CD4-positive, alpha-beta T cell (primary cell): ENCODE measurements at regions not wholly inside any gene's neighbourhood (a gene's known extent, or its start where the extent isn't known, plus 50 kb on each side); places are given as distances from the start of the nearest gene placed in this dataset.

ENCODE experiments used
- ATAC-seq: fragments of 200-7000 bp; cut with Tn5 transposase; one replicate; pipeline ENCODE4 v1.10.0; 2022; ENCODE audit warnings: mild to moderate bottlenecking; ENCODE audit not compliant: poor library complexity
- CTCF ChIA-PET: fragments of 350-600 bp; sonication (Branson Sonifier 250); formaldehyde crosslinking; loops from one replicate; lab custom pipeline; 2021; ENCODE audit warnings: antibody characterized with exemption, inconsistent platforms; lab: Charles Lee
- POLR2A ChIA-PET: fragments of 350-600 bp; sonication (Branson Sonifier 250); formaldehyde crosslinking; loops from one replicate; lab custom pipeline; 2021; ENCODE audit warnings: antibody characterized with exemption, inconsistent platforms; lab: Charles Lee
- DNase-seq, 14 experiments: peaks; one replicate each; pipeline ENCODE4 v3.0.0-alpha.2; 2013 to 2020; ENCODE audit warnings: mixed read lengths in 2 of 14
- H3K27ac ChIP-seq, 2 donors: one replicate each; pipeline versions ENCODE4 v1.5.1 to v1.7.0; 2013; ENCODE audit warnings: low read length in 2 of 2, low read depth in 1 of 2, mild to moderate bottlenecking in 1 of 2
- H3K27me3 ChIP-seq, 2 experiments: 1 replicate in 1 of 2; 2 replicates in 1 of 2; pipeline versions ENCODE4 v1.6.1 to v1.7.0; 2013; ENCODE audit warnings: low read length in 2 of 2, control low read depth in 1 of 2, mild to moderate bottlenecking in 1 of 2, moderate library complexity in 1 of 2; ENCODE audit not compliant: insufficient read depth in 2 of 2, control insufficient read depth in 1 of 2
- H3K36me3 ChIP-seq: one replicate; pipeline ENCODE4 v1.6.1; 2013; ENCODE audit warnings: low read length, control low read depth; ENCODE audit not compliant: insufficient read depth
- H3K4me1 ChIP-seq: one replicate; pipeline ENCODE4 v1.6.1; 2013; ENCODE audit warnings: low read length, control low read depth; ENCODE audit not compliant: insufficient read depth
- H3K4me3 ChIP-seq: one replicate; pipeline ENCODE4 v1.5.1; 2013; ENCODE audit warnings: mild to moderate bottlenecking, low read length, moderate library complexity
- H3K9me3 ChIP-seq, 2 experiments: 1 replicate in 1 of 2; 2 replicates in 1 of 2; pipeline versions ENCODE4 v1.6.1 to v1.7.0; 2013; ENCODE audit warnings: low read length in 2 of 2, mild to moderate bottlenecking in 2 of 2, control low read depth in 1 of 2, moderate library complexity in 1 of 2; ENCODE audit not compliant: control insufficient read depth in 1 of 2, insufficient read depth in 1 of 2
- H3K27ac Mint-ChIP-seq: one replicate; pipeline ENCODE4 v1.8.0; 2020; ENCODE audit warnings: mixed read lengths
- H3K27me3 Mint-ChIP-seq: one replicate; pipeline ENCODE4 v1.8.0; 2021; ENCODE audit warnings: mixed read lengths
- H3K36me3 Mint-ChIP-seq: one replicate; pipeline ENCODE4 v1.8.0; 2021; ENCODE audit warnings: low read depth, mixed read lengths
- H3K4me1 Mint-ChIP-seq: one replicate; pipeline ENCODE4 v1.8.0; 2021; ENCODE audit warnings: low read depth, mixed read lengths
- H3K4me3 Mint-ChIP-seq: one replicate; pipeline ENCODE4 v1.8.0; 2020; ENCODE audit warnings: mild to moderate bottlenecking, mixed read lengths
- H3K9me3 Mint-ChIP-seq: one replicate; pipeline ENCODE4 v1.8.0; 2020; ENCODE audit warnings: mixed read lengths
- intact Hi-C, 2 experiments: fragments of 100-400 bp; cut with DNase I in 1 of 2; cut with micrococcal nuclease in 1 of 2; formaldehyde crosslinking; loops; one replicate each; pipeline versions ENCODE4 v1.15.1 to v1.9.0; 2023 to 2025; cut with DNase I, micrococcal nuclease
- TF ChIP-seq, protein P1 (sequence below): fragments of 200-600 bp; IDR thresholded peaks from one replicate; pipeline ENCODE4 v1.8.0; 2022; ENCODE audit warnings: antibody characterized with exemption, mild to moderate bottlenecking

DNA sequence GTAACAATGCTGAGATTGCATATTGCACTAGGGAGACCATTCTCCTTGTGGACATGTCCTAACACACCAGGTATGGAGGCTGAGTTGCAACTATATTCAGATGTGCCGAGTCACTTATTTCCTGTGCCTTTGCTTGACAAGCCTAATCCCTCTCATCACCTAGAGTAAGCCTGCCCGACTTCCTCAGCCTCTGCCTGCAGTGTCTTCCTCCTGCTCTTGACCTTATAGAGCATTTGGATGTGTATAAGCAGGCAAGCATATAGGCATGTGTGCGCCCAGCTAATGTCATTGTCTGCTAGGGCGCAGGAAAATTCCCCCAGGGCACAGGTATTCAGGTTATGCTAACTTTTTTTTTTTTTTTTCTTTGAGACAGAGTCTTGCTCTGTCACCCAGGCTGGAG, 316.9 kb downstream of the CDH2 start:
- no peak for ATAC-seq

DNA sequence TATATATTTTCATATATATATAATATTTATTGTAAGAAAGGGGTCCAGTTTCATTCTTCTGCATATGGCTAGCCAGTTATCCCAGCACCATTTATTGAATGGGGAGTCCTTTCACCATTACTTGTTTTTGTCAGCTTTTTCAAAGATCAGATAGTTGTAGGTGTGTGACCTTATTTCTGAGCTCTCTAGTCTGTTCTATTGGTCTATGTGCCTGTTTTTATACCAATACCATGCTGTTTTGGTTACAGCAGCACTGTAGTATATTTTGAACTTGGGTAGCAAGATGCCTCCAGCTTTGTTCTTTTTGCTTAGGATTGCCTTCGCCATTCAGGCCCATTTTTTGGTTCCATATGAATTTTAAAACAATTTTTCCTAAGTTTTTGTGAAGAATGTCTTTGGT, 320.1 kb downstream of the CDH2 start:
- H3K36me3 Mint-ChIP-seq = no peaks in the 10 kb centered on the region
- peaks cover 12% of the 10 kb centered on the region for H3K9me3 Mint-ChIP-seq
- H3K4me3 ChIP-seq = no peak overlapping the region
- no peak for DNase-seq
- no peaks in the 10 kb centered on the region for H3K4me1 ChIP-seq
- H3K4me1 Mint-ChIP-seq = no peaks in the 10 kb centered on the region
- no peaks in the 10 kb centered on the region for H3K27me3 ChIP-seq
- ChIA-PET POLR2A (no interaction called here), CTCF (no interaction called here)
- no peaks in the 10 kb centered on the region for H3K27me3 Mint-ChIP-seq
- H3K36me3 ChIP-seq = no peaks in the 10 kb centered on the region
- ATAC-seq = no peak
- no peak overlapping the region for H3K27ac ChIP-seq
- TF ChIP-seq, protein P1, sequence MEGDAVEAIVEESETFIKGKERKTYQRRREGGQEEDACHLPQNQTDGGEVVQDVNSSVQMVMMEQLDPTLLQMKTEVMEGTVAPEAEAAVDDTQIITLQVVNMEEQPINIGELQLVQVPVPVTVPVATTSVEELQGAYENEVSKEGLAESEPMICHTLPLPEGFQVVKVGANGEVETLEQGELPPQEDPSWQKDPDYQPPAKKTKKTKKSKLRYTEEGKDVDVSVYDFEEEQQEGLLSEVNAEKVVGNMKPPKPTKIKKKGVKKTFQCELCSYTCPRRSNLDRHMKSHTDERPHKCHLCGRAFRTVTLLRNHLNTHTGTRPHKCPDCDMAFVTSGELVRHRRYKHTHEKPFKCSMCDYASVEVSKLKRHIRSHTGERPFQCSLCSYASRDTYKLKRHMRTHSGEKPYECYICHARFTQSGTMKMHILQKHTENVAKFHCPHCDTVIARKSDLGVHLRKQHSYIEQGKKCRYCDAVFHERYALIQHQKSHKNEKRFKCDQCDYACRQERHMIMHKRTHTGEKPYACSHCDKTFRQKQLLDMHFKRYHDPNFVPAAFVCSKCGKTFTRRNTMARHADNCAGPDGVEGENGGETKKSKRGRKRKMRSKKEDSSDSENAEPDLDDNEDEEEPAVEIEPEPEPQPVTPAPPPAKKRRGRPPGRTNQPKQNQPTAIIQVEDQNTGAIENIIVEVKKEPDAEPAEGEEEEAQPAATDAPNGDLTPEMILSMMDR = no peak
- no peak overlapping the region for H3K27ac Mint-ChIP-seq
- intact Hi-C loops = no loop called here
- H3K9me3 ChIP-seq = peaks cover 0 to 9% of the 10 kb centered on the region in 2 experiments
- no peak overlapping the region for H3K4me3 Mint-ChIP-seq

More for the DNA sequence above, 316.9 kb downstream of the CDH2 start:
- Mint-ChIP-seq H3K27me3 (no peaks in the 10 kb centered on the region), H3K36me3 (no peaks in the 10 kb centered on the region), H3K4me3 (no peak overlapping the region), H3K27ac (no peak overlapping the region), H3K9me3 (peaks cover 4% of the 10 kb centered on the region), H3K4me1 (no peaks in the 10 kb centered on the region)
- ChIA-PET POLR2A (no interaction called here), CTCF (no interaction called here)
- intact Hi-C loops = no loop called here
- Histone ChIP-seq H3K27ac (no peak overlapping the region), H3K4me1 (no peaks in the 10 kb centered on the region), H3K4me3 (no peak overlapping the region), H3K27me3 (no peaks in the 10 kb centered on the region), H3K36me3 (no peaks in the 10 kb centered on the region), H3K9me3 (peaks cover 0 to 16% of the 10 kb centered on the region in 2 experiments)
- DNase-seq = no peak
- TF ChIP-seq, protein P1 = no peak

DNA sequence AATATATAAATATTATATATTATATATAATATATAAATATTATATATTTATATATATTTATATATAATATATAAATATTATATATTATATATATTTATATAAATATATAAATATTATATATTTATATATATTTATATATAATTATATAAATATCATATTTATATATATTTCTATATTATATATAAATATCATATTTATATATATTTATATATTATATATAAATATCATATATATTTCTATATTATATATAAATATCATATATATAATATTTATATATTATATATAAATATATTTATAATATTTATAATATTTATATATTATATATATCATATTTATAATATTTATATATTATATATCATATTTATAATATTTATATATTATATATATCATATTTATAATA, 321.4 kb downstream of the CDH2 start:
- Mint-ChIP-seq H3K27me3 (no peaks in the 10 kb centered on the region), H3K4me3 (no peak overlapping the region), H3K9me3 (peaks cover 13% of the 10 kb centered on the region), H3K4me1 (no peaks in the 10 kb centered on the region), H3K27ac (no peak overlapping the region), H3K36me3 (no peaks in the 10 kb centered on the region)
- H3K4me3 ChIP-seq = no peak overlapping the region
- H3K27ac ChIP-seq = no peak overlapping the region
- no peak for ATAC-seq
- intact Hi-C loops = no loop called here
- no peaks in the 10 kb centered on the region for H3K4me1 ChIP-seq
- no peaks in the 10 kb centered on the region for H3K27me3 ChIP-seq
- H3K9me3 ChIP-seq = peaks cover 0 to 4% of the 10 kb centered on the region in 2 experiments
- POLR2A ChIA-PET = no interaction called here
- TF ChIP-seq, protein P1 = no peak
- no peaks in the 10 kb centered on the region for H3K36me3 ChIP-seq
- CTCF ChIA-PET = no interaction called here
- DNase-seq = no peak
